ENCODE measurements at regions not wholly inside any gene's neighbourhood (a gene's known extent, or its start where the extent isn't known, plus 50 kb on each side); places are given as distances from the start of the nearest gene placed in this dataset.

- no peak for DNase-seq
Observed at GRCh38 chr12:67911789-67912188, 77.5 kb upstream of the IFNG-AS1 start.

GRCh38 chr12:67915335-67915851, 73.9 kb upstream of the IFNG-AS1 start:
- no peak for DNase-seq

DNA sequence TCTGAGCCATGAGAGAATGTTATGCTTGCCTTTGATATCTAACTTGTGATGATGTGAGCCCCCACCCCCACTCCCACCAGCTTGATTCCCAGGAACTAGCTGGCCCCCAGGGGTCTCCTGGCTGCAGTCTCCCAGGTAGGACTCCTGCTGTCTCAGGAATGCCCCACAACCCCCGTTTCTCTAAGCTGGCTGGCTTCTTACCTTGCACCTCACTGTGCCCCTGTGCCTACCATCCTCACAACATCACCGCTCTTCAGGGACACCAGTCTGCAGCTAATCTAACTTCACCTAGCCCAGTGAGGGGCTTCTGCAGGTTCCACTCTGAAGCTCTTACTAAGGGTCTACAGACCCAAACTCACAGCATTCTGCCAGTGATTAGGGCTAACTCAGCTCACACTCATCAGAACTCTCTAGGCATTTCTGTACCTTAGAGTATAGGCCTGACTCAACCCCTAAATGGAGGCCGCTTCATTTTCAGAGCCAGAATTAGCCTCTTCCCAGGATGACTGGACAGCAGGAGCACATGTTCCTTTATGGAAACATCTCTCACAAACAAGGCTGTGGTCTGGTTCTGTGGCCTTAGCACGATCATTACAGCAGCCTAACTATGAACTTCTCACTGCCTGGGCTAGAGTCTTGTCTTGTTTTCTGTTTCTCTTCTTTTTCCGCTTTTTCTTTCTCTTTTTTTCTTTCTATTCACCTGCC, 72.8 kb upstream of the IFNG-AS1 start:
- peak; percentile 34 for DNase-seq

DNA sequence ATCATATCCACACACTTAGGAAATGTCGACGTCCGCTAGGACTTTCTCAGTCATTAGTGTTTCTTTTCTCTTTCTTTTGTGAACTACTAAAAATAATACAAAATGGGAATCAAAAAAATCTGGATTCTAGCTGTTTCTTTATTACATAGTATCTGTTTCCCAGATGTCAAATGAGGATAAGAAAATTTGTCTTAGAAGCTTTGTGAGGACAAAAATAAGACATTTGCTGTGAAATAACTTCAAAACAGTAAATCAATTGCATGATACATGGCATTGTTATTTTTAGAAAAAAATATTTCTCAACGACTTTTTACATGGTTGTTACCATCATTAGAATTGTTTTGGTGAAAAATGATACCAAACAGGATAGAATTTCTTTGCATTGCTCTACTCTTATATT, 71.4 kb upstream of the IFNG-AS1 start:
- peak; percentile 5 for DNase-seq

- peak; percentile 28 for DNase-seq
Observed at GRCh38 chr12:67918441-67918840, 70.8 kb upstream of the IFNG-AS1 start.

DNA sequence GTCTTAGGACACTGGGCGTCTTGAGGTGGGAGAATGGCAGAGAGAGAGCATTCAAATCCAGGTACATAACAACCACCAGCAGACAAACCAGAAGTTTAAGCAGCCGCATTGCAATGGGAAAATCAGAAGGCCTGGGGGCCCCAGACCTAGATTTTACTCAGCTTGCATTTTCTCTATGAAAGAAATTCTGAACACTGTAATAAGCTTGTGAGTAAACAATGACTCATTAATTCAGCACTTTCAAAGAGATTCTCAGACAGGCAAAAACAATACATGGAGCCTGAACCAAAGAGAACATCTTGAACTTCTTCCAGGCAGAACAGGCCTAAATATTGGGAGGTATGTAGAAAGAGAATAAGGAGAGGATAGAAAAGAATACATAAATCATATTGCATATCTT, 69.8 kb upstream of the IFNG-AS1 start:
- DNase-seq = peak; percentile 15

GRCh38 chr12:67920413-67920812, 68.8 kb upstream of the IFNG-AS1 start:
- no peak for DNase-seq

DNA sequence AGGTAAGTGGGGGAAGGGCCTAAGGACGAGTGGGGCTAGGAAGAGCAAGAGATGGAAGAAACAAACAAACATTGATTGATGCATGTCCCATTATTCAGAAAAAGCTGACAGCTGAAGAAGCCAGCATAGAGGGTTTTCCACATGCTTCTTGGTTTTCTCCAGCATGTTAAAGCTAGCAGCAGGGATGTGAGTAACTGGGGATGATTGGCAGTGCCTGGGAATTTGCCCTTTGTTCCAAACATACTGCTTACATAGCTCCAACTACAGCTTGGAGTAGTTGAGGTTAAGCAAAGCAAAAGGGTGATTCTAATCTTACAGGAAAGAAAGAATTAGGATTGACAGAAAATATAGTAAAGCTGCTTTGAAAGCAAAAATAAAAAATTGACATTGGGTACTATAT, 68.0 kb upstream of the IFNG-AS1 start:
- DNase-seq = peak; percentile 11

DNA sequence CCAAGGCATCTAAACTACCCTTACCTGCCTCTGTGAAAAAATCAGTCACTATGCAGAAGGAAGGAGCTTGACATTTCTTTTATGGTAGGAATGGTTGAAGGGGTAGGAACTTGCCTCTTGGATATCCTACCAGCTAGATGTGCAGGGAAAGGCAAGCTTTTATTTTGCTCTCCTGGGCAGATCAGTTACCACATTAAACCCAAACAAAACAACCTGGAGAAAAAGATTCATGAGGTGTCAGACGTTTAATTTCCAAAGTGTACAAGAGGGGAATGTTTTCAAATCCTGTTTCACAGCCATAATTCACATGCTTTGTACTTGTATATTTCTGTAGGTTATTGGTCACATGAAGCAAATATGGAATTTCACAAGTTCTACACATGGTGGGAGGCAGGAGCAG, 67.0 kb upstream of the IFNG-AS1 start:
- DNase-seq = no peak

GRCh38 chr12:67925077-67925476, 64.2 kb upstream of the IFNG-AS1 start:
- peak; percentile 27 for DNase-seq

DNA sequence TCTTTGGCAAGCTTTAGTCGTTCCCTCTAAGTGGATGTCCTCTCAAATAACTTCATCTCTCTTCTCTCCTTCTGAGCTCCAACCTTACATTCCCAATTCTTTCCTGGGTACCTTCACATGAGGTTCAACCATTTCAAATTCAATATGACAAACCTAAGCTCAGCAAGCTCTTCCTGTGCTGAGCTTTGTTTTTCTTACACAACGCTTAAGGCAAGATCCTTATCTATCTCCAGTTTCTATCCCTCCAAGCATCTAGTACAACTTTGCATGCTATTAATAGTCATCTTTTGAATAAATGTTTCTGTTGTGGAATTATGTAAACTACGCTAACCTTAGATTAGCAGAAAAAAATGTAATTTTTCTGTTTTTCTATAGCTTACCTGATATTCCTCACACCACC, 63.7 kb upstream of the IFNG-AS1 start:
- DNase-seq = no peak

DNA sequence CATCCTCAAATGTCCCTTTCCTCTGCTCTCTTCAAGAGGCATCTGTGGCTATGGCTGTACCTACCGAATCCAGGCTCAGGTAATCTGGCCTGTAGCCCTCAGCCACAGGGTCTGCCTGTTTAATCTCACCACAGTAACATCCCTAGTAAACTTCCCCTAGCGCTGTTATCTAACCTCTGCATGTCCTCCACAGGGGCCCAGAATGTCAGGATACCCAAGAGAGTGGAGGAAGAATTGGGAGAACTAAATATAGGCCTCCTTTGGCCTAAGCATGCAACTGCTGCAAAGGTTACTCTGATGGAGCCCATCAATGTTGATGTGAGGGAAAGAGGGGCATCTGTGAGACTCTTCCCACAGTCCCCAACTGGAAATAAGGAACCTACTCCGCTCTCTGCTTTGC, 63.2 kb upstream of the IFNG-AS1 start:
- DNase-seq = no peak

- DNase-seq = no peak
Observed at GRCh38 chr12:67927324-67927723, 61.9 kb upstream of the IFNG-AS1 start.

DNA sequence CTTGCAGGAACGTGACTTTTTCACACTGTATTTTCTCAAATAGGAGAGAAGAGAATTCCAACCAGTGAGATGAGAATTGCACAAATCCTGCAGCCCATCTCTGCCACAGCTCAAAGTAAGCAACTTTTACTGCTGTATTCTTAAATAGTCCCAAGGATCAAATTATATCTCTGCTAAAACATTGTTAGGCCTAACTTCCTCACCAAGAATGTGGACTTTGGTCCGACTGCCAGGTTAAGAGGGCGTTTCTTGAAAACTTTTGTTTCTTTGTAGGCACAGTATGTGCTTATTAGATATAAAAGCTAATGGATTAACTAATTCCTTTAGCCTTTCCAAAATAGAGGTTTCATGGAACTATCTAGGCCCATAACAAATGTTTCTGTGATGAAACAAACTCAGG, 61.4 kb upstream of the IFNG-AS1 start:
- no peak for DNase-seq

DNA sequence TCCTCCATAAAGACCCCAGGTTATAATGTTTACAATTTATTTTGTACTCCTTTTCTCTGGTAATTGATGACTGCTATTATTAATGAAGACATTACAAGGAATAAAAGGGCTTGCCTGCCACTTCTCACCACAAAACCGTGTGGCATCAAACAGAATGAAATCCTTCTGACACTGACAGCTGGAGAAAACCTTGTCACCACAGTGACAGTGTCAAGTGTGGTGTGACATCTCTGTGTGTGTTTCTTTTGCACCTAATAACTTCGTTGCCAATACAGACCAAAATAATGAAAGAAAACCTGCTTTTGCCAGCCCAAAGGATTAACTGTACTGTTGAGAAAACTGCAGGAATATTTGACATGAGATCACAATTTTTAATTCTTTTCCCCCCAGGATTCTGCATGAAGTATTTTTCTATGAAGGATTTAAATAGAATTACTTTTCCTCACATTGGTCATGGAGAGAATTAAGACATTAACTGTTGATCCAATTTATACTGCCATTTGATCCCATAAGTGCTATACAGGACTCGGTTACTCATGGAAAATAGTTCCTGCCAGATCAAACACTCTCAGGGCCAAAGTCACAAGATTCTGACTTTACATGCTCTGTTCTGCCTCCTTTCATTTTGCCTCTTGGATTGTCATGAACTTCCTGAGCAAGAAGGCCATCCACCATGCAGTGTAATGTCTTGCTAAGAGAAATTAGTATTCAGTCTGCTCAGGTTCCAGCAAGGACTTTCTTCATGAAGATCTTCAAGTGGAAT, 60.4 kb upstream of the IFNG-AS1 start:
- no peak for DNase-seq

GRCh38 chr12:67929384-67929772, 59.9 kb upstream of the IFNG-AS1 start:
- DNase-seq = no peak

DNA sequence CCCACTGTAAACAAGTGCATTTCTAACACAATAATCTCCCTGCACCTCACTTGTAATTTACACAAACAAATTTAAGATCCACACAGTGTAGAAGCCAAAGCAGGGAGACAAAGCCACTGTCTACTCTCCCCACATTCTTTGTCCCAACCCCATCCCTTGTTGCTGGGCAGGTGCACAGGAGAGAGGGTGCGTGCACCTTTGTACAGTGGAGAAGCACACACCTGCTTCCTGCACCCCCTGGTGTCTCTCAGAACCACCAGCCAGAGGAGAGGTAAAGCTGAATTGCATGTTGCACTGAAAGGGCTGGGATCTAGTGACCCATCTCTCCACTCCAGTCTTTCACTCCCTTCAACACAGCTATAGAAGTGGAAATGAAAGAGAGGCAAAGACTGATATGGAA, 51.4 kb upstream of the IFNG-AS1 start:
- no peak for DNase-seq
